ENCODE measurements at regions not wholly inside any gene's neighbourhood (a gene's known extent, or its start where the extent isn't known, plus 50 kb on each side); places are given as distances from the start of the nearest gene placed in this dataset.

- TF ChIP-seq SP1 (IDR thresholded peaks at IDR 0.05) = no peak
- no peak for TF ChIP-seq NFRKB (IDR thresholded peaks at IDR 0.05)
- no peak for TF ChIP-seq FOXM1 (IDR thresholded peaks at IDR 0.05; ENCODE audit: borderline replicate concordance)
- no peak for TF ChIP-seq PKNOX1 (IDR thresholded peaks at IDR 0.05)
- TF ChIP-seq BHLHE40 (IDR thresholded peaks at IDR 0.05; ENCODE audit: borderline replicate concordance) = no peak
- no peak for TF ChIP-seq ELF4 (IDR thresholded peaks at IDR 0.05)
- TF ChIP-seq ARNT (IDR thresholded peaks at IDR 0.05) = no peak
- no peak for TF ChIP-seq SUZ12 (IDR thresholded peaks at IDR 0.05)
- TF ChIP-seq FOXA1 (IDR thresholded peaks at IDR 0.05) = no peak
- no peak for TF ChIP-seq CTBP1 (IDR thresholded peaks at IDR 0.05; ENCODE audit: borderline replicate concordance)
- no peak for TF ChIP-seq FOXK2 (IDR thresholded peaks at IDR 0.05)
- TF ChIP-seq ZNF384 (IDR thresholded peaks at IDR 0.05) = no peak
Measured at GRCh38 chr1:36743286-36744005, 260.7 kb upstream of the CSF3R start.
